ENCODE measurements at regions not wholly inside any gene's neighbourhood (a gene's known extent, or its start where the extent isn't known, plus 50 kb on each side); places are given as distances from the start of the nearest gene placed in this dataset.

DNA sequence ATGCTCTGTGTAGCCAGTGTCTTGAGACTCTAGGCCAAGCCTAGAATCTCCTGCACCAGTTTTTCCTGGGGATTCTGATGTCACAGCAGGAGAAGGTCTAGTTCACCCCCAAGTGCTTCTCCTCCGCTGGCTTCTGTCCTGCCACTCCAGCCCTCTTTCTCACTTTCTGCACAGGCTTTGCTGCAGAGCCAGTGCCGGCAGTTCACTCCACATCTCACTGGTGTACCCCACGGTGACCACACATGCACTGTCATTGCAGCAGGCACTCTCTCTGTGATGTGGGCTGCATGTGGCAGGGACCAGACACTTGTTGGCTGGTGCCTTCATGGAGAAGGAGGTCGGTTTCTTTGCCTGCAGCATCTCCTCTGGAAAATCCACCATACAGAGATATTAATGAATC lies 643.8 kb upstream of the GALNTL6 start:
- H3K4me3 ChIP-seq (ENCODE audit: low read depth, low read length), result no peak overlapping the region
- TF ChIP-seq, protein P1, sequence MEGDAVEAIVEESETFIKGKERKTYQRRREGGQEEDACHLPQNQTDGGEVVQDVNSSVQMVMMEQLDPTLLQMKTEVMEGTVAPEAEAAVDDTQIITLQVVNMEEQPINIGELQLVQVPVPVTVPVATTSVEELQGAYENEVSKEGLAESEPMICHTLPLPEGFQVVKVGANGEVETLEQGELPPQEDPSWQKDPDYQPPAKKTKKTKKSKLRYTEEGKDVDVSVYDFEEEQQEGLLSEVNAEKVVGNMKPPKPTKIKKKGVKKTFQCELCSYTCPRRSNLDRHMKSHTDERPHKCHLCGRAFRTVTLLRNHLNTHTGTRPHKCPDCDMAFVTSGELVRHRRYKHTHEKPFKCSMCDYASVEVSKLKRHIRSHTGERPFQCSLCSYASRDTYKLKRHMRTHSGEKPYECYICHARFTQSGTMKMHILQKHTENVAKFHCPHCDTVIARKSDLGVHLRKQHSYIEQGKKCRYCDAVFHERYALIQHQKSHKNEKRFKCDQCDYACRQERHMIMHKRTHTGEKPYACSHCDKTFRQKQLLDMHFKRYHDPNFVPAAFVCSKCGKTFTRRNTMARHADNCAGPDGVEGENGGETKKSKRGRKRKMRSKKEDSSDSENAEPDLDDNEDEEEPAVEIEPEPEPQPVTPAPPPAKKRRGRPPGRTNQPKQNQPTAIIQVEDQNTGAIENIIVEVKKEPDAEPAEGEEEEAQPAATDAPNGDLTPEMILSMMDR (IDR thresholded peaks at IDR 0.05; ENCODE audit: borderline replicate concordance, insufficient read depth, low read depth, low read length), result no peak

DNA sequence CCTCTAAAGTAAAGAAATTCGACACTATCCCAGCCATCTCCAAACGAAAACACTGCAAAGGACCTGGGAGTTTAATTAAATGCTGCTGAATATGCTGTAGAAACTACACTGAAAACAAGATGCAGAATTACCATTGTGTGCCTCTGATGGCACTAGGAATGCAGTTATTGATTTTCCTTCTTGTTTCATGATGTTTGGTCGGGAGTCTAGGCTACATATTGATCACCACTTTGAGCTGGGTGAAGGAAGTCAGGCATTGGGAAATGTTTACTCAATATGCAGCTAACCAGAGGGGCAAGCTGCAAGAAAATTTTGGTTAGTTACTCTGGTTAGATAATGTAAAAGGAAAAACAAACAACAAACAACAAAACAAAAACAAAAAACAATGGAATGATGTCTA lies 650.7 kb upstream of the GALNTL6 start:
- H3K4me3 ChIP-seq (ENCODE audit: low read depth, low read length), result no peak overlapping the region
- TF ChIP-seq, protein P1 (IDR thresholded peaks at IDR 0.05; ENCODE audit: borderline replicate concordance, insufficient read depth, low read depth, low read length), result no peak

DNA sequence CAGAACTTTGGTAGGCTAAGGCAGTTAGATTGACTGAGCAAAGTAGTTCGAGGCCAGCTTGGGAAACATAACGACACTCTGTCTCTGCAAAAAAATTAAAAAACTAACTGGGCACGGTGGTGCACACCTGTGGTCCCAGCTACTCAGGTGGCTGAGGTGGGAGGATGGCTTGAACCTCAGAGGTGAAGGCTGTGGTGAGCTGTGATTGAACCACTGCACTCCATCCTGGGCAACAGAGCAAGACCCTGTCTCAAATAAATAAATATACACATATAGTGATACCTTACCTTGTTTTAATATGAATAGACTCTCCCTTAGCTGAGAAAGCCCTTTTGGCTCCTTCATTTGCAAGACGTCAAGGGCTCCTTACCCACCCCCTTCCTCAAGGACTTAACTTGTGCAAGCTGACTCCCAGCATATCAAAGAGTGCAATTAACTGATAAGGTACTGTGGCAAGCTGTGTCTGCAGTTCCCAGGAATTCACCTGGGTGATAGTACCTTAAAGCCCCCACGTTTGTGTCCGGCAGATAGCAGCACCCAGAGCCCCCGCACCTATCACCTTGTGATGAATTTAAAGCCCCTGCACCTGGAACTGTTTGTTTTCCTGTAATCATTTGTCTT lies 655.6 kb upstream of the GALNTL6 start:
- no peak overlapping the region for H3K4me3 ChIP-seq (ENCODE audit: low read depth, low read length)
- TF ChIP-seq, protein P1 (IDR thresholded peaks at IDR 0.05; ENCODE audit: borderline replicate concordance, insufficient read depth, low read depth, low read length), result no peak

DNA sequence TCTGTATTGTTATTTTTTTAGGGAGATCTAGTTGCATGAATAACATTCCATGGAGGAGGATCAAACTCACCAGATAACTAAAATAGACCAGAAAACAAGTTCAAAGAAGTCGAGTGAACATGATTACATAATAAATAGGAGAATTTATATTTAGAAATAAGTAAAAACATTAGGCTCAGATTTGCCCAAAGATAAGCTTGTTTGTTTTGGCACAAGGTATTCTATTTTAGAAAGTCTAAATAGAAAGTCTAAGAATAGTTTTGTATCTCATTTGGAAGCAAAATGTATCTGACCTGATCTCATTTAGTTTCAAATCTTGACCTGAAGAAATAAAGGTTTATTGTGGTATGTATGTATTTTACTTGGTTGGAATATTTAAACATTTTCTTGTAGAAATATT lies 670.6 kb upstream of the GALNTL6 start:
- no peak overlapping the region for H3K4me3 ChIP-seq (ENCODE audit: low read depth, low read length)
- TF ChIP-seq, protein P1 (IDR thresholded peaks at IDR 0.05; ENCODE audit: borderline replicate concordance, insufficient read depth, low read depth, low read length), result no peak

DNA sequence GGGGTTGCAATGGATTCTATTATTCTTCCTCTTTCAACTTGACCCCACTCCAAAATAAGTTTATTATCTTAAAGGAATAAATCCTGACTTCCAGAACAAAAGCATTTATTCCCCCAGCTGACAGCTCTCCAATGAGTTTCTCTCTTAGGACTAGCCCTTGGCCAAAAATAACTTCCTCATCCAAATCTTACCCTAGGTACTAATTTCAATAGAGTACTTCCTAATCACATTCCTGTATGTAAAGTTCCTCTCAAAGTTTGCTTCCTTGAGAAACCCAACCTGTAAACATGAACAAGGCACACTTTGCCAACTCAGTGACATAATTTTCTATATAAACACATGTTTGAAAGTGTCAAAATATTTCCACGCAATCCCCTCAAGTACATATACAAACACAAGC lies 671.2 kb upstream of the GALNTL6 start:
- TF ChIP-seq, protein P1 (IDR thresholded peaks at IDR 0.05; ENCODE audit: borderline replicate concordance, insufficient read depth, low read depth, low read length), result no peak
- H3K4me3 ChIP-seq (ENCODE audit: low read depth, low read length), result no peak overlapping the region

DNA sequence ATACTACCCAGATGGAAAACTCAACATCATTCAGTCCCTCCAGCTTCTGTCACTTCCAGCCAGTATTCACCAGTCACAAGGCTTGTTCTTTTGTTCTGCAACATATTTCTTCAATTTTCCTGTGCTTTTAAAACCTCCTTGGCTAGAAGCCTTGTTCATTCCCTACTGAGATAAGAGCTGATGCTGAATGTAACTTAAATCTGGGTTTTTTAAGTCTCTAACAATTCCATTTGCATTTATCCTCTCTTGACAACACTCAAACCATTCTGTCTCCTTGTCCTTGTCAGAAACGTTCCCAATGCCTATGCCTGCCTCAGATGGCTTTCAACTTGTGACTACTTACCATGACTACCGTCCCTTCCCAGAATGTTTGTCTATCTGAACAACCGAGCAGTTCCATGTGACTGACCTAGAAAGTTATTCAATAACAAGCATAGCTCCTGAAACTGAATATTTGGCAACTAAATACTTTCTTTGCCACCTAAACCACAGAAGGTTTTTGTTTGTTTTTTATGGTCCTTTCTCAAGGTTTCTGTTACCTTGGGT lies 682.9 kb upstream of the GALNTL6 start:
- no peak overlapping the region for H3K4me3 ChIP-seq (ENCODE audit: low read depth, low read length)
- TF ChIP-seq, protein P1 (IDR thresholded peaks at IDR 0.05; ENCODE audit: borderline replicate concordance, insufficient read depth, low read depth, low read length), result no peak

DNA sequence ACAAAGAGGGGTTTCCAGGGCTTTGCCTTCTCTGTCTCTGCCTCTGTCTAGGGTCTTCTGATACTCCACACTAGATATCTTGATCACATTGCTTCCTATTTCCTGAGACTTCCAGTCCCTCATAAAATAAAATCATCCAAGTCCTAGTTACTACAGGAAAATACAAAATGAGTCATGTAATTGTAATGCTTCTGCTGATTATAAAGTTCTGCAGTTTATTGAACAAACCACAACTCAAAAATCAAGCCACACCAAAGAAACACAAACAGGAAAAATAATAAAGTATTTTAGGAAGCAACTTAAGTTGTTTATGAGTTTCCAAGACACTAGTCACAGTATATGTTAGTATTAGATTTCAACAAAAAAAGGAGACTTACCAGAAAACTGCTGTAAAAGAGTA lies 695.1 kb upstream of the GALNTL6 start:
- TF ChIP-seq, protein P1 (IDR thresholded peaks at IDR 0.05; ENCODE audit: borderline replicate concordance, insufficient read depth, low read depth, low read length), result no peak
- no peak overlapping the region for H3K4me3 ChIP-seq (ENCODE audit: low read depth, low read length)
